Peyer's patch (tissue), 4 donors: ENCODE measurements at regions not wholly inside any gene's neighbourhood (a gene's known extent, or its start where the extent isn't known, plus 50 kb on each side); places are given as distances from the start of the nearest gene placed in this dataset.

ENCODE experiments used
- CTCF ChIP-seq, 6 experiments: fragments of 450-650 bp in 4 of 6; fragments of 200-600 bp in 2 of 6; sonication (generic) in 1 of 6; IDR thresholded peaks; one replicate each; pipeline ENCODE4 v1.5.1; 2017 to 2019; ENCODE audit warnings: antibody characterized with exemption in 6 of 6, mild to moderate bottlenecking in 3 of 6, moderate library complexity in 1 of 6
- POLR2A ChIP-seq, 2 donors: fragments of 450-650 bp; IDR thresholded peaks; one replicate each; pipeline ENCODE4 v1.5.1; 2017; ENCODE audit warnings: antibody characterized with exemption in 2 of 2, mild to moderate bottlenecking in 2 of 2, moderate library complexity in 2 of 2

DNA sequence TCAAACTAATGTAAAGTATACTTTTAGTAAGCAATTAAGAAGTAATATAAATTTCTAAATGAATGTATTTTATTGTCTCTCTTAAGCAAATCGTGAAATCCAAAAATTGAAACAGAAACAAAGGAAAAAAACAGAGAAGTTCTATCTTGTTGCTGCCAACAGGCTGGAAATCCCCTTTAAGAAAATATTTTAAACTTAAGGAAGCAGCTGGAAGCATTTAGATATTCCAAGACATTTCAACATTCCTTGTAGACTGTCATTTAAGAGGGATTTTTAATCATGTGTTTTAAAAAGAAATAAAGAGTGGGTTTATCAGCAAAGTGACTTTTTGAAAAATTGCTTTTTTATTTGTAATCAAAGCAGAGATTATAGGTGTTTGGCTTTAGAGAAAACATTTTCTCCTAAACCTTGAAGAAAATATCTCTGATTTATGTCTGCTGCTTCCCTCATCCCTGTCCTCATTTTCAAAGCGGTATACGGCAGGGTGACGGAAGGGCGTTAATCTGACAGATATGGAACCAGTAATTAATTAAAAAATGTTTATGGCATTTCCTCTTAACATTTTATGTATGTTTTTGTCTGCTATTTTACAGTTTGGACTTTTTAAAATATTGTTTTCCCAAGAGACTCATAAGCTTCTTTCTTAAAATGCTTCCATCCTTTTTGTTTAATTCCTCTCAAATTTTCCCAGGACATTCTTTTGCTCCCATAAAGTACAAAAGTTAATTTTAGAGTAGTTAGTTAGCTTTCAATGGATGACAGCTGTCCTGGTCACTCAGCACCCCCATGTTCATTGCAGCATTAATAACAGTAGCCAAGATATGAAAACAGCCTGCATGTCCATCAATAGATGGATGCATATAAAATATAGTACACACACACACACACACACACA, 245.6 kb downstream of the LURAP1L start:
- TF ChIP-seq POLR2A (IDR thresholded peaks at IDR 0.05) (no peak), CTCF (IDR thresholded peaks at IDR 0.05) (no peak)
